ENCODE measurements at regions not wholly inside any gene's neighbourhood (a gene's known extent, or its start where the extent isn't known, plus 50 kb on each side); places are given as distances from the start of the nearest gene placed in this dataset.

DNA sequence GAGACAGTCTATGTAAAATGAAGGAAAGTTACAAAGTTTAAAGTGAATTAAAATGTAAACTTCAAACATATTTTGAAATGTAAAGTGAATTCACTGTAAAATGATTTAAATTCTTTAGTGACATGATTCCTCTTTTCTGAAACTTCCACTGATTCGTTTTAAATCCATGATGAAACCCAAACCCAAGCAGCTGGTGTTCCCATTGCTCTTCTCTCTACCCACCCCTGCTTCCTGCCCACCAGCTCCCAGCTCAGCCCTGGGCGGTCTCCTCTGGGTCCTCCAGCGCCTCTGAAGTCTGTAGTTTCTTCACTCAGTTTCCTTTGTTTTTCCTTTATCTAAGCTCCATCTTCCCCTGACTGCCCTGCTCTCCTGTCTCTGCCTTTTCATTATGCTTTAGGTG, 175.9 kb downstream of the SNX10 start:
- TF ChIP-seq CTCF (IDR thresholded peaks at IDR 0.05; ENCODE audit: borderline replicate concordance, insufficient read depth, low read depth, low read length), result no peak
- no peak overlapping the region for H3K4me3 ChIP-seq (ENCODE audit: low read depth, low read length)

DNA sequence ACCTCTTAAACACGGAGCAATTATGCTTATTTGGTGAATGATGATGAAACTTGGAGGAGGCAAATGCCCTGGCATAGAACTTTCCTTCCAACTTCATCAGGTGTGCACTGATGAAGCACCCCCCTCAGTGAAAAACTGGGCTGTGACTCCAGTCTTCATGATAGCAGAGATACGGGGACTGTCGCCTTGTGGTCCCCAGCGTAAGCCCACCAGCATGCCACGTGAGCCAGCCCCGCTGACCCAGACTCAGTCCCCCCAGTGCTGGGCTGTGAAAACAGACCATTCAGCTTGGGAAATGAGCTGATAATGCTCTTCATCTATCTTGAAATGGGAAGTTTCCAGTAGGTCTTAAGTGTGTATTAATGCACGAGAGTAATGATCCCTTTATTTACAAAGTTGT, 177.0 kb downstream of the SNX10 start:
- no peak for TF ChIP-seq CTCF (IDR thresholded peaks at IDR 0.05; ENCODE audit: borderline replicate concordance, insufficient read depth, low read depth, low read length)
- H3K4me3 ChIP-seq (ENCODE audit: low read depth, low read length), result no peak overlapping the region

DNA sequence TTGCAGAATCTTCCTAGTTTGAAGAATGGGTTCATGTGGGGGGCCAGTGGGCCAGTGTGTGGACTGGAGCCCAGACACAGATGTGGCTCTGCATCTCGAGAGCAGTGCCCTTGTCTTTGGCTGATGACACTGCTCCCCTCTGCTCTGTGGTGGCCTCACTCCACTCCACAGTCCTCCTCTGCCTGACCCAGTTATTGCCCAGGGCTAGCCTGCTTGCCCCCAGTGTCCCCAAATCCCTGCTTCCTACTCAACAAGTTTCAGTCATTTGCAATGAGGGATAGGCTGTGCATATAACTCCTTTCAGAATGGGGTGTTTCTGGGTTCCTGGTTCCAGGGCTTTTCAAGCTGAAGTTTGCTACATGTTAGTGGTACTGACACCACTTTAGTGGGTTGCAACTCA, 177.5 kb downstream of the SNX10 start:
- TF ChIP-seq CTCF (IDR thresholded peaks at IDR 0.05; ENCODE audit: borderline replicate concordance, insufficient read depth, low read depth, low read length), result no peak
- H3K4me3 ChIP-seq (ENCODE audit: low read depth, low read length), result no peak overlapping the region

- no peak for TF ChIP-seq CTCF (IDR thresholded peaks at IDR 0.05; ENCODE audit: borderline replicate concordance, insufficient read depth, low read depth, low read length)
- no peak overlapping the region for H3K4me3 ChIP-seq (ENCODE audit: low read depth, low read length)
Measured at GRCh38 chr7:26470691-26471090, 179.0 kb downstream of the SNX10 start.

- TF ChIP-seq CTCF (IDR thresholded peaks at IDR 0.05; ENCODE audit: borderline replicate concordance, insufficient read depth, low read depth, low read length), result no peak
- no peak overlapping the region for H3K4me3 ChIP-seq (ENCODE audit: low read depth, low read length)
Measured at GRCh38 chr7:26471306-26472075, 179.8 kb downstream of the SNX10 start.

DNA sequence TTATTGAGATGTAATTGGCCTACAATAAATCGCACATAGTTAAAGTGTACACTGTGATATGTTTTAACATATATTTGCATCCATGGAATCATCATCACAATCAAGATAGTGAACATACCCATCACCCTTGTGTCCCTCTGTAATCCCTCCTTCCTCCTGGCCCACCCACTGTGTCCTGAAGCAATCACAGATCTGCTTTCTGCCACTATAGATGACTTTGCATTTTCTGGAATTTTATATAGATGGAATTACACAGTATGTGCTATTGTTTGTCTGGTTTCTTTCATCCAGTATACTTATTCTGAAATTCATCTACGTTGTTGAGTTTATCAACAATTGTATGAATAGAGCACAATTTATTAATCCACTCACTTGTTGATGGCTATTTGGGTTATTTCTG, 181.3 kb downstream of the SNX10 start:
- no peak overlapping the region for H3K4me3 ChIP-seq (ENCODE audit: low read depth, low read length)
- no peak for TF ChIP-seq CTCF (IDR thresholded peaks at IDR 0.05; ENCODE audit: borderline replicate concordance, insufficient read depth, low read depth, low read length)

GRCh38 chr7:26476271-26476670, 184.6 kb downstream of the SNX10 start:
- no peak overlapping the region for H3K4me3 ChIP-seq (ENCODE audit: low read depth, low read length)
- no peak for TF ChIP-seq CTCF (IDR thresholded peaks at IDR 0.05; ENCODE audit: borderline replicate concordance, insufficient read depth, low read depth, low read length)

Data from GM12875 (cell line).